Prostate gland (tissue), 2 donors: ENCODE measurements at regions not wholly inside any gene's neighbourhood (a gene's known extent, or its start where the extent isn't known, plus 50 kb on each side); places are given as distances from the start of the nearest gene placed in this dataset.

Source experiments
- POLR2A ChIP-seq: fragments of 450-650 bp; IDR thresholded peaks from one replicate; pipeline ENCODE4 v1.6.1; 2016; ENCODE audit warnings: antibody characterized with exemption, mild to moderate bottlenecking
- POLR2AphosphoS5 ChIP-seq: sonication (generic); formaldehyde crosslinking; IDR thresholded peaks from one replicate; pipeline ENCODE4 v1.6.1; 2017; ENCODE audit warnings: antibody characterized with exemption
- TF ChIP-seq, protein P1 (sequence below), 4 experiments: fragments of 200-600 bp in 2 of 4; fragments of 450-650 bp in 2 of 4; sonication (generic) in 2 of 4; IDR thresholded peaks; 1 replicate in 3 of 4; 2 replicates in 1 of 4; pipeline ENCODE4 v1.5.1; 2016 to 2019; ENCODE audit warnings: antibody characterized with exemption in 4 of 4, mild to moderate bottlenecking in 2 of 4, moderate library complexity in 2 of 4

DNA sequence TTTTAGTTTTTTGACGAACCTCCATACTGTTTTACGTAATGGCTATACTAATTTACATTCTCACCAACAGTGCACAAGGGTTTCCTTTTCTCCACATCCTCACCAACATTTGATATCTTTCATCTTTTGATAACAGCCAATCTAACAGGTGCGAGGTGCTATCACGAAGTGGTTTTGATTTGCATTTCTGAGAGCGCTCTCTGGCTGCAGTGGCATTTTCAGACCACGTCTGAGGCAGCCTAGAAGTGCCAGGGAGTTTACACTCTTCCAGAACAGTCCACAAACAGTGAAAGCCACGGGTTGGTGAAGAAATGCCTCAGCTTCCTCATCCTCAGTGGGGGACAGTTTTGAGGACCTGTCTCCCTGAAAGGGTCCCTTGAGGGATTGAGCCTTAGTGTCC lies 471.0 kb downstream of the BCOR start:
- TF ChIP-seq POLR2A (no peak), POLR2AphosphoS5 (no peak)
- TF ChIP-seq, protein P1, sequence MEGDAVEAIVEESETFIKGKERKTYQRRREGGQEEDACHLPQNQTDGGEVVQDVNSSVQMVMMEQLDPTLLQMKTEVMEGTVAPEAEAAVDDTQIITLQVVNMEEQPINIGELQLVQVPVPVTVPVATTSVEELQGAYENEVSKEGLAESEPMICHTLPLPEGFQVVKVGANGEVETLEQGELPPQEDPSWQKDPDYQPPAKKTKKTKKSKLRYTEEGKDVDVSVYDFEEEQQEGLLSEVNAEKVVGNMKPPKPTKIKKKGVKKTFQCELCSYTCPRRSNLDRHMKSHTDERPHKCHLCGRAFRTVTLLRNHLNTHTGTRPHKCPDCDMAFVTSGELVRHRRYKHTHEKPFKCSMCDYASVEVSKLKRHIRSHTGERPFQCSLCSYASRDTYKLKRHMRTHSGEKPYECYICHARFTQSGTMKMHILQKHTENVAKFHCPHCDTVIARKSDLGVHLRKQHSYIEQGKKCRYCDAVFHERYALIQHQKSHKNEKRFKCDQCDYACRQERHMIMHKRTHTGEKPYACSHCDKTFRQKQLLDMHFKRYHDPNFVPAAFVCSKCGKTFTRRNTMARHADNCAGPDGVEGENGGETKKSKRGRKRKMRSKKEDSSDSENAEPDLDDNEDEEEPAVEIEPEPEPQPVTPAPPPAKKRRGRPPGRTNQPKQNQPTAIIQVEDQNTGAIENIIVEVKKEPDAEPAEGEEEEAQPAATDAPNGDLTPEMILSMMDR (IDR thresholded peaks at IDR 0.05): no peak
